ENCODE measurements at regions not wholly inside any gene's neighbourhood (a gene's known extent, or its start where the extent isn't known, plus 50 kb on each side); places are given as distances from the start of the nearest gene placed in this dataset.

- no peak overlapping the region for H3K27ac ChIP-seq
These were observed 83.2 kb downstream of the GATA3 start for GRCh38 chr10:8137726-8138125.

DNA sequence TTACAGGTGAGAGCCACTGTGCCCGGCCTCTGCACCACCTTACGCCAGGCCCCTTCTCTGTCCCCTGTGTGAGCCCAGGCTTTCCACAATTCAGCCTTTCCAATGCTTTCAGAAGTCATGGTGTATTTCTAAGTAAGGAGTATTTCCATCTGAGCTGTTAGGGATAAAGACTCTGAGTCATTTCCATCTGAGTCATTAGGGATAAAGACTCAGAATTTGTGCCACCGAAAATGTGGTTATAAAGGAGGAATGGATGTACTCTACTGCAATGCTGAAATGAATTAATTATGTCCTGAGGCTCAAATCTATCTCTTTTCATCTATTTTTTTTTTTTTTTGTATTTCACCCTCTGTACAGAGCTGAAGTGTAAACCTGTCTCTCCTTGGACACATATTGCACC is 84.0 kb downstream of the GATA3 start:
- no peaks in the 10 kb centered on the region for H3K4me1 ChIP-seq
- TF ChIP-seq, protein P1, sequence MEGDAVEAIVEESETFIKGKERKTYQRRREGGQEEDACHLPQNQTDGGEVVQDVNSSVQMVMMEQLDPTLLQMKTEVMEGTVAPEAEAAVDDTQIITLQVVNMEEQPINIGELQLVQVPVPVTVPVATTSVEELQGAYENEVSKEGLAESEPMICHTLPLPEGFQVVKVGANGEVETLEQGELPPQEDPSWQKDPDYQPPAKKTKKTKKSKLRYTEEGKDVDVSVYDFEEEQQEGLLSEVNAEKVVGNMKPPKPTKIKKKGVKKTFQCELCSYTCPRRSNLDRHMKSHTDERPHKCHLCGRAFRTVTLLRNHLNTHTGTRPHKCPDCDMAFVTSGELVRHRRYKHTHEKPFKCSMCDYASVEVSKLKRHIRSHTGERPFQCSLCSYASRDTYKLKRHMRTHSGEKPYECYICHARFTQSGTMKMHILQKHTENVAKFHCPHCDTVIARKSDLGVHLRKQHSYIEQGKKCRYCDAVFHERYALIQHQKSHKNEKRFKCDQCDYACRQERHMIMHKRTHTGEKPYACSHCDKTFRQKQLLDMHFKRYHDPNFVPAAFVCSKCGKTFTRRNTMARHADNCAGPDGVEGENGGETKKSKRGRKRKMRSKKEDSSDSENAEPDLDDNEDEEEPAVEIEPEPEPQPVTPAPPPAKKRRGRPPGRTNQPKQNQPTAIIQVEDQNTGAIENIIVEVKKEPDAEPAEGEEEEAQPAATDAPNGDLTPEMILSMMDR (IDR thresholded peaks at IDR 0.05), result no peak
- TF ChIP-seq POLR2A (IDR thresholded peaks at IDR 0.05), result no peak
- H3K27me3 ChIP-seq, result no peaks in the 10 kb centered on the region
- H3K27ac ChIP-seq, result no peak overlapping the region
- H3K9me3 ChIP-seq, result no peaks in the 10 kb centered on the region
- H3K36me3 ChIP-seq, result no peaks in the 10 kb centered on the region
- H3K4me3 ChIP-seq, result no peak overlapping the region
- DNase-seq, result no peak

More at GRCh38 chr10:8137726-8138125, 83.2 kb downstream of the GATA3 start:
- peak overlapping the region in 2 of 4 donors; percentile 1 to 5 for H3K4me3 ChIP-seq
- no peaks in the 10 kb centered on the region for H3K36me3 ChIP-seq
- no peaks in the 10 kb centered on the region for H3K9me3 ChIP-seq
- no peaks in the 10 kb centered on the region for H3K4me1 ChIP-seq
- DNase-seq, result no peak
- H3K27me3 ChIP-seq, result no peaks in the 10 kb centered on the region
- no peak for TF ChIP-seq POLR2A (IDR thresholded peaks at IDR 0.05)
- TF ChIP-seq, protein P1 (IDR thresholded peaks at IDR 0.05), result no peak

DNA sequence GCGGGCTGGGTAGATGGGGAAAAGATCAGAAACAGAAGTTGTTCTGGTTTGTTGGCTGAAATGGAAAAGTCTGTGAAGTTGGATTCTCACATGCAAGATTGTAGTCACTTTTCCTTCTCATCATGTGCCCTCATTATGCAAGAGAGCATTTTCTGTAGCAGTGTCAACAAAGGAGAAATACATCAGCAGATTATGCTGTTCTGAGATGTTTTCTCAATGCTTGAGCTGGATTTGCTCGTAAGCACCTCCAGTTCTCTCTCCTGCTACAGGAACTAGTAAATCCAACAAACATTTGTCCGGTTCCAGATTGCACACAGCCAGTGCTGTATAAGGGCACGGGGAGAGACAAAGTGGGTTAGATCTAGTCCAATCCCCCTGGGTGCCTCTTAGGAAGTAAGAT is 90.0 kb downstream of the GATA3 start:
- TF ChIP-seq POLR2A (IDR thresholded peaks at IDR 0.05), result no peak
- TF ChIP-seq, protein P1 (IDR thresholded peaks at IDR 0.05), result no peak
- no peak overlapping the region for H3K27ac ChIP-seq
- H3K36me3 ChIP-seq, result no peaks in the 10 kb centered on the region
- no peak for DNase-seq
- no peaks in the 10 kb centered on the region for H3K4me1 ChIP-seq
- no peaks in the 10 kb centered on the region for H3K9me3 ChIP-seq
- no peak overlapping the region for H3K4me3 ChIP-seq
- no peaks in the 10 kb centered on the region for H3K27me3 ChIP-seq

DNA sequence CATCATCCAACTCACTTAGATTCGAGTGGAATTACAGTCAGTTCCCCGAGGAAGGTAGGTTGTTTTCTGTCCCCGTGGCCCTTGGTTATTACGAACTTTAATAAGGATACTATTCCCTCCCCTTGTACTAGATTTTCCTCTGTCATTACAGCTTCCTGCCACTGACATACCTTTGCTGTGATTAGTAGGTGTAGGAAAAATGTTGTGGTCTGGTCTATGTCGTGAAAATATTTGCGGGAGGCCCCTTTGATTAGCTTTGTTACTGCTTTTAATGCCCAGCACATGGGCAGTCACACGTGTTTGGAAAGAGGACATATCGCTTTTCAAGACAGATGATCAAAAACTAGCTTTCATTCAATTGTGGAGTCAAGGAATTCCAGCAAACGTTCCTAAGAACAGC is 92.2 kb downstream of the GATA3 start:
- no peaks in the 10 kb centered on the region for H3K36me3 ChIP-seq
- no peak for TF ChIP-seq POLR2A (IDR thresholded peaks at IDR 0.05)
- TF ChIP-seq, protein P1 (IDR thresholded peaks at IDR 0.05), result no peak
- no peaks in the 10 kb centered on the region for H3K27me3 ChIP-seq
- no peaks in the 10 kb centered on the region for H3K9me3 ChIP-seq
- H3K4me1 ChIP-seq, result no peaks in the 10 kb centered on the region
- DNase-seq, result no peak
- H3K4me3 ChIP-seq, result no peak overlapping the region
- no peak overlapping the region for H3K27ac ChIP-seq

GRCh38 chr10:8149991-8150390 is 95.5 kb downstream of the GATA3 start:
- Histone ChIP-seq H3K27me3 (no peaks in the 10 kb centered on the region), H3K4me3 (no peak overlapping the region), H3K36me3 (no peaks in the 10 kb centered on the region), H3K4me1 (no peaks in the 10 kb centered on the region), H3K27ac (no peak overlapping the region), H3K9me3 (no peaks in the 10 kb centered on the region)
- no peak for DNase-seq
- TF ChIP-seq, protein P1 (IDR thresholded peaks at IDR 0.05), result no peak
- TF ChIP-seq POLR2A (IDR thresholded peaks at IDR 0.05), result no peak

DNA sequence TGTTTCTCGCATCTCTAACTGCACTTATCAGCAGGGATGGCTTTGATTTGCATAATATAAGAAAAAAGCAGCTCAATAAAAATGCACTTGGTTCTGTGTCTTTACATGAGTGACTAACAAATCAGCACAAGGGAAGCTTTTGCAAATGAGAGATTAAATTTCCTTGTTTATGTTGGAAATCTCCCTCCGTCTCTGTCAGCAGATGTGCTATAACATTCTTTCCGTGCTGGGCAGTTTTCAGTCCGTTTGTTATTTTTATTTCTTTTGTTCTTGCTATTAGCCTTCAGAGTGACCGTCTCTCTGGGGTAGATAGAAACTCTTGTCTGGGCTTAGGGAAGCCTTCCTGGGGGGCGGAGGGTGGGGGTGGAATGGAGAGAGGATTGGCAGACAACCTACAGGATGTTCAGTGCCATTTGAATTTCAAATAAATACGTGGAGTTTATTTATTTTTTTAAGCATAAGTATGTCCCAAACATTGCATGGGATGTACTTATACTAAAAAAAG is 96.0 kb downstream of the GATA3 start:
- H3K27me3 ChIP-seq, result no peaks in the 10 kb centered on the region
- no peak for DNase-seq
- no peaks in the 10 kb centered on the region for H3K36me3 ChIP-seq
- TF ChIP-seq, protein P1 (IDR thresholded peaks at IDR 0.05), result no peak
- no peak for TF ChIP-seq POLR2A (IDR thresholded peaks at IDR 0.05)
- no peaks in the 10 kb centered on the region for H3K9me3 ChIP-seq
- no peak overlapping the region for H3K4me3 ChIP-seq
- H3K27ac ChIP-seq, result no peak overlapping the region
- H3K4me1 ChIP-seq, result no peaks in the 10 kb centered on the region
